Peyer's patch (tissue), 4 donors: ENCODE measurements at regions not wholly inside any gene's neighbourhood (a gene's known extent, or its start where the extent isn't known, plus 50 kb on each side); places are given as distances from the start of the nearest gene placed in this dataset.

Source experiments
- DNase-seq, 3 donors: peaks; one replicate each; pipeline ENCODE4 v3.0.0-alpha.2; 2017 to 2019
- H3K27ac ChIP-seq, 4 donors: fragments of 200-600 bp; sonication (generic); one replicate each; pipeline ENCODE4 v1.5.1; 2016 to 2019
- H3K27me3 ChIP-seq, 2 donors: fragments of 200-600 bp; sonication (generic); one replicate each; pipeline ENCODE4 v1.5.1; 2019
- H3K36me3 ChIP-seq, 3 donors: fragments of 200-600 bp; sonication (generic); one replicate each; pipeline ENCODE4 v1.5.1; 2016 to 2019
- H3K4me1 ChIP-seq, 4 donors: fragments of 200-600 bp; sonication (generic); one replicate each; pipeline ENCODE4 v1.5.1; 2016 to 2019
- H3K4me3 ChIP-seq, 4 donors: fragments of 200-600 bp; sonication (generic); 1 replicate in 3 of 4; 2 replicates in 1 of 4; pipeline ENCODE4 v1.5.1; 2016 to 2019; ENCODE audit warnings: mild to moderate bottlenecking in 1 of 4
- H3K9me3 ChIP-seq, 4 donors: fragments of 200-600 bp; sonication (generic); one replicate each; pipeline ENCODE4 v1.5.1; 2016 to 2019; ENCODE audit warnings: mild to moderate bottlenecking in 1 of 4
- CTCF ChIP-seq, 6 experiments: fragments of 450-650 bp in 4 of 6; fragments of 200-600 bp in 2 of 6; sonication (generic) in 1 of 6; IDR thresholded peaks; one replicate each; pipeline ENCODE4 v1.5.1; 2017 to 2019; ENCODE audit warnings: antibody characterized with exemption in 6 of 6, mild to moderate bottlenecking in 3 of 6, moderate library complexity in 1 of 6
- POLR2A ChIP-seq, 2 donors: fragments of 450-650 bp; IDR thresholded peaks; one replicate each; pipeline ENCODE4 v1.5.1; 2017; ENCODE audit warnings: antibody characterized with exemption in 2 of 2, mild to moderate bottlenecking in 2 of 2, moderate library complexity in 2 of 2

GRCh38 chr6:33949877-33950435 lies 146.2 kb upstream of the MLN start:
- H3K27me3 ChIP-seq, result no peaks in the 10 kb centered on the region
- H3K9me3 ChIP-seq, result no peaks in the 10 kb centered on the region
- no peak overlapping the region for H3K4me3 ChIP-seq
- DNase-seq, result no peak
- TF ChIP-seq CTCF (IDR thresholded peaks at IDR 0.05) (no peak), POLR2A (IDR thresholded peaks at IDR 0.05) (no peak)
- no peak overlapping the region for H3K27ac ChIP-seq
- H3K36me3 ChIP-seq, result no peaks in the 10 kb centered on the region
- H3K4me1 ChIP-seq, result no peaks in the 10 kb centered on the region

GRCh38 chr6:33949111-33949510 lies 145.3 kb upstream of the MLN start:
- H3K27me3 ChIP-seq, result no peaks in the 10 kb centered on the region
- TF ChIP-seq CTCF (IDR thresholded peaks at IDR 0.05) (no peak), POLR2A (IDR thresholded peaks at IDR 0.05) (no peak)
- no peak overlapping the region for H3K4me3 ChIP-seq
- H3K9me3 ChIP-seq, result no peaks in the 10 kb centered on the region
- no peaks in the 10 kb centered on the region for H3K36me3 ChIP-seq
- H3K27ac ChIP-seq, result no peak overlapping the region
- H3K4me1 ChIP-seq, result no peaks in the 10 kb centered on the region
- no peak for DNase-seq

GRCh38 chr6:33947916-33948594 lies 144.3 kb upstream of the MLN start:
- DNase-seq, result no peak
- Histone ChIP-seq H3K36me3 (no peaks in the 10 kb centered on the region), H3K27me3 (no peaks in the 10 kb centered on the region), H3K27ac (no peak overlapping the region), H3K9me3 (no peaks in the 10 kb centered on the region), H3K4me1 (no peaks in the 10 kb centered on the region), H3K4me3 (no peak overlapping the region)
- TF ChIP-seq CTCF (IDR thresholded peaks at IDR 0.05) (no peak), POLR2A (IDR thresholded peaks at IDR 0.05) (no peak)

GRCh38 chr6:33947047-33947446 lies 143.2 kb upstream of the MLN start:
- no peaks in the 10 kb centered on the region for H3K27me3 ChIP-seq
- no peaks in the 10 kb centered on the region for H3K4me1 ChIP-seq
- no peak for DNase-seq
- no peaks in the 10 kb centered on the region for H3K9me3 ChIP-seq
- no peak for TF ChIP-seq POLR2A (IDR thresholded peaks at IDR 0.05)
- TF ChIP-seq CTCF (IDR thresholded peaks at IDR 0.05), result no peak
- H3K4me3 ChIP-seq, result no peak overlapping the region
- no peak overlapping the region for H3K27ac ChIP-seq
- no peaks in the 10 kb centered on the region for H3K36me3 ChIP-seq

- Histone ChIP-seq H3K4me3 (no peak overlapping the region), H3K36me3 (no peaks in the 10 kb centered on the region), H3K4me1 (no peaks in the 10 kb centered on the region), H3K9me3 (no peaks in the 10 kb centered on the region), H3K27me3 (no peaks in the 10 kb centered on the region), H3K27ac (no peak overlapping the region)
- no peak for DNase-seq
- no peak for TF ChIP-seq POLR2A (IDR thresholded peaks at IDR 0.05)
- no peak for TF ChIP-seq CTCF (IDR thresholded peaks at IDR 0.05)
Observed at GRCh38 chr6:33945931-33946330, 142.1 kb upstream of the MLN start.
